ENCODE measurements at regions not wholly inside any gene's neighbourhood (a gene's known extent, or its start where the extent isn't known, plus 50 kb on each side); places are given as distances from the start of the nearest gene placed in this dataset.

- TF ChIP-seq POLR2AphosphoS5 (IDR thresholded peaks at IDR 0.05) (no peak), POLR2A (IDR thresholded peaks at IDR 0.05) (no peak), CTCF (IDR thresholded peaks at IDR 0.05) (no peak)
These were observed 221.5 kb upstream of the RPL34 start for GRCh38 chr4:108398836-108399235.
